OCI-LY3 (cell line): ENCODE measurements at regions not wholly inside any gene's neighbourhood (a gene's known extent, or its start where the extent isn't known, plus 50 kb on each side); places are given as distances from the start of the nearest gene placed in this dataset.

Experiments used
- EZH2phosphoT487 ChIP-seq: fragments of 200-600 bp; shearing (Covaris generic); IDR thresholded peaks from 2 replicates; pipeline ENCODE4 v1.6.1; 2018; ENCODE audit warnings: antibody characterized with exemption, mixed run types, low read depth
- TF ChIP-seq, protein P1 (sequence below): fragments of 200-600, 300-600 bp; sonication (generic); IDR thresholded peaks from 2 replicates; pipeline ENCODE4 v1.5.1; 2014; ENCODE audit warnings: antibody characterized with exemption, low read length, low read depth

DNA sequence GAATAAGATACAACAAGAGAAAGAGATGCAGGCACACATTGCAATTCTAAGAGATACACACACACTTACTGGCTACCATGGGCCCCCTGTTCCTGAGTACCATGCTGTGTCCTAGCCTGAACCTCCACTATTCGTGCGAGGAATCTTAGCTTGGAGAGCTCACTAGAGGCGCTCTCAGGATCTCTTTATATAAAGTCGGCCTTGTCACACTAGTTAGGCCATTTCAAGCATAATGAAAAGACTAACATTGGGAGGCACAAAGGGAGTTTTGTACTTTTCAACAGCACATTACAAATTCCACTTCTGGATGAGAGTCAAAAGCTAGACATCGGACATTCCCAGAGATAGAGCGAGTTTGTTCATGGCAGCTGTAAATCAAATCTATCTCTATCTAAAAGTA, 365.2 kb downstream of the DSEL start:
- TF ChIP-seq, protein P1, sequence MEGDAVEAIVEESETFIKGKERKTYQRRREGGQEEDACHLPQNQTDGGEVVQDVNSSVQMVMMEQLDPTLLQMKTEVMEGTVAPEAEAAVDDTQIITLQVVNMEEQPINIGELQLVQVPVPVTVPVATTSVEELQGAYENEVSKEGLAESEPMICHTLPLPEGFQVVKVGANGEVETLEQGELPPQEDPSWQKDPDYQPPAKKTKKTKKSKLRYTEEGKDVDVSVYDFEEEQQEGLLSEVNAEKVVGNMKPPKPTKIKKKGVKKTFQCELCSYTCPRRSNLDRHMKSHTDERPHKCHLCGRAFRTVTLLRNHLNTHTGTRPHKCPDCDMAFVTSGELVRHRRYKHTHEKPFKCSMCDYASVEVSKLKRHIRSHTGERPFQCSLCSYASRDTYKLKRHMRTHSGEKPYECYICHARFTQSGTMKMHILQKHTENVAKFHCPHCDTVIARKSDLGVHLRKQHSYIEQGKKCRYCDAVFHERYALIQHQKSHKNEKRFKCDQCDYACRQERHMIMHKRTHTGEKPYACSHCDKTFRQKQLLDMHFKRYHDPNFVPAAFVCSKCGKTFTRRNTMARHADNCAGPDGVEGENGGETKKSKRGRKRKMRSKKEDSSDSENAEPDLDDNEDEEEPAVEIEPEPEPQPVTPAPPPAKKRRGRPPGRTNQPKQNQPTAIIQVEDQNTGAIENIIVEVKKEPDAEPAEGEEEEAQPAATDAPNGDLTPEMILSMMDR = no peak
- TF ChIP-seq EZH2phosphoT487 = no peak
